ENCODE measurements at regions not wholly inside any gene's neighbourhood (a gene's known extent, or its start where the extent isn't known, plus 50 kb on each side); places are given as distances from the start of the nearest gene placed in this dataset.
"Not testable (repeated sequence)": the region's sequence is repeated elsewhere in the genome, so short reads cannot be mapped to it uniquely, and the experiment has no call there.

DNA sequence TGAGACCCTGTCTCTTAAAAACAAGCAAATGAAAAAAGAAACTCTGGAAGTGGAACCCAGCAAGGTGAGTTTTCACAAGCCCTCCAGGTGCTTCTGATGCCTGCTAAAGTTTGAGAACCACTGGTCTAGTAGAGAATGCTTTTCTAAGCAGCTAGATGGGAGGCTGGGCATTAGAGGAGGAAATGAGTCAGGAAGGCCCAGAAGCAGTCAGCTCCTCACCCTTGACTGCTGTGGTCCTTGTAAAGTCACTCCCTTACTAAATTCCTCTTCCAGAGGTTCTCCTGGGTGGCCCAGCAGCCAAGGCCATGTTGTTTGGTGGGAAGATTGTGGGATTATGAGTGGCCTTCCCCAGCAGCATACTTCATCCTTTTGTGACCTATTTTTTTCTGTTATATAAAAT is 52.0 kb upstream of the FYN start:
- peak; percentile 26 for DNase-seq (ENCODE audit: low spot score)

DNA sequence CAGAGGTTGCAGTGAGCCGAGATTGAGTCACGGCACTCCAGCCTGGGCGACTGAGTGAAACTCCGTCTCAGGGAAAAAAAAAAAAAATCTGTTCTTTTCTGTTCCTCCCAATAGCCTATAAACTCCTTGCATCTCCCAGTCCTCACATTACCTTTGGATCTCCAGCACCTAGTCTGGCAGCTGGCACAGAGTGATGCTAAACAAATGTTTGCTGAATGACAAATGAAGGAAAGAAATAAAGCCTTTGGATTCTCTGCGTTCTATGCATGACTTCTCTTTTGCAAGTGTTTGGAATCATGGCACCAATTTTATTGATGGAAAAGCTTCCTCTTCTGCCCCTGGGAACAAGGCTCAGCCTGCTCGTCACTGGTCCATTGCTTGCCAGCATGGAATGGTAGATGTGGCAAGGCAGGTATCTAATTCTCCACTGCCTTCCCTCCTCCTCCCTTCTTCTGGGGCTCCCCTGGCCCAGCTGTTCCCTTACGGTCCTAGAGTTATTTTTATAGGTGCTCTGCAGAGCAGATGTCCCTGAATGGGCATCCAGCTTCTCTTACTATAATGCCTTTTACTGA is 53.6 kb upstream of the FYN start:
- no peak for FAIRE-seq
- DNase-seq (ENCODE audit: low spot score): no peak

More for the DNA sequence above, 52.0 kb upstream of the FYN start:
- FAIRE-seq: no peak

DNA sequence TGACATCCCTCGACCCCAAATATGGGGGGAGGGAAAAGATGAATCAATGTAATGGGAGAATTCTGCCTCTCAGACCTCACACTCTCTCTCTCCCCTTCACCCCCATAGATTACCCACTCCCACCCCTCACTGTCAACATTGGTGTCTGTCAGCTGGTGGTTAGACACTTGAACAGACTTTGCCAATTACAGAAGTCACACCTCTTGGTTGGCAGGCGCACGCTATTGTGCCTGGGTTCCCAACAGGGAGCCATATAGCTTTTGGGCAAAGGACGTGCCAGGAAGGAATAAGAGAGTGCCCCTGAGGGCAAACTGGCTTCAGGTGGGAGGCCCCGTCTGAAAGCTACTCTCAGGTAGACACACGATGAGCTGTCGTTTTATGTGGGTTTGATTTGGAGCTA is 54.1 kb upstream of the FYN start:
- DNase-seq (ENCODE audit: low spot score): no peak
- no peak for FAIRE-seq

DNA sequence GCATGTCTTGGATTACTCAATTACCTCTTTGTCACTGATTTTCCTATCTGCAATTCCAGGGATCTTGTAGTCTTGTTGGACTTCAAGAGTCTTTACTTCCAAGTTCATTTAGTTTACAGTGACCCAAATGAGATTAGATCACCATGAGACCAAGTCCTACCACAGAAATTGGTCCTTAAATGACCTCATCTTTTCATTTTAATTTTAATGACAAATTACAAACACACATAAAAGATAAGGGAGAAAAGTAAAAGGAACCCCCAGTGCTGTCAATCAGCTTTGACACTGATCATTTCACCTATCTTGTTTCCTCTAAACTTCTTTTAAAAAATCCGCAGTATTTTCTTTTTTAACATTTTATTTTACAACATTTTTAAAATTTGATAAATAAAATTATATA is 54.9 kb upstream of the FYN start:
- FAIRE-seq: no peak
- DNase-seq (ENCODE audit: low spot score): no peak

DNA sequence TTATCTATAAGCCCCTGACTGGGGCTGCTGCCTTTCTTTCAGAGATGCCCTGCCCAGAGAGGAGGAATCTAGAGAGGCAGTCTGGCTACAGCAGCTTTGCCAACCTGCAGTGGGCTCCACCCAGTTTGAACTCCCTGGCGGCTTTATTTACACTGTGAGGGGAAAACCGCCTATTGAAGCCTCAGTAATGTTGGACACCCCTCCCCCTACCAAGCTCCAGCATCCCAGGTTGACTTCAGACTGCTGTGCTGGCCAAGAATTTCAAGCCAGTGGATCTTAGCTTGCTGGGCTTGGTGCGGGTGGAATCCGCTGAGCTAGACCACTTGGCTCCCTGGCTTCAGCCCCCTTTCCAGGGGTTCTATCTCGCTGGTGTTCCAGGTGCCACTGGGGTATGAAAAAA is 61.4 kb upstream of the FYN start:
- FAIRE-seq; DNase-seq (ENCODE audit: low spot score): not testable (repeated sequence)

DNA sequence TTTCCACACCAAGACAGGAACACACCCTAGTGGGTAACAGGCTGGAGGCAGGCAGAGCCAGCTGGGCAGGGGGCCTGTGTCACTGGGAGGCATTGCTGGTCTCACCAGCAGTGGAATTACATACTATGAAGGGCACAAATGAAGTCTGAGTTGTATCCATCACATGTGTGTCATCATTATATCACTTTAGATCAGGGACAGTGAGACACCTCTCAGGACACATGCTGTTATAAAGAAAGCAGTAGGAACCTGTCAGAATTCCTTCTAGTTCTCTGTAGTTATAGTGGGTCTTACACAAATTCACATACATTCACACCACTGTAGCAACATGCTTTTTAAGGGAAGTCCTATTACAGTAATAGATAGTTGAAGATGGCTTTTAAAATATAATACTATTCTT is 63.5 kb upstream of the FYN start:
- FAIRE-seq: no peak

DNA sequence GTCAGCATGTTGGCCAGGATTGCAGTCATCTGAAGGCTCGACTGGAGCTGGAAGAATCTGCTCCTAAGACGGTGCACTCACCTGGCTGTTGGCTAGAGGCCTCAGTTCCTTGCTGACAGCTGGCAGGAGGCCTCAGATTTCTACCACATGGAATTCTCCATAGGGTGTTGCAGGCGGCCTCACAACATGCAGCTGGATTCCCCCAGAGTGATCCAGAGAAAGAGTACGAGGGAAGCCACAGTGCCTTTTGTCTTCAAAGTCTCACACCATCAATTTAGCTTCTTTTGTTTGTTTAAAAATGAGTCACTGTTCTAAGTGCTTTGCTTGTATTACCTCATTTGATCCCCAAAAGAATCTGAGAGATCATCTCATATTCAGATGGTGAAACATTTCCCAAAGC is 65.5 kb upstream of the FYN start:
- DNase-seq (ENCODE audit: low spot score): peak; percentile 9
- no peak for FAIRE-seq

More for the DNA sequence above, 63.5 kb upstream of the FYN start:
- no peak for DNase-seq (ENCODE audit: low spot score)

DNA sequence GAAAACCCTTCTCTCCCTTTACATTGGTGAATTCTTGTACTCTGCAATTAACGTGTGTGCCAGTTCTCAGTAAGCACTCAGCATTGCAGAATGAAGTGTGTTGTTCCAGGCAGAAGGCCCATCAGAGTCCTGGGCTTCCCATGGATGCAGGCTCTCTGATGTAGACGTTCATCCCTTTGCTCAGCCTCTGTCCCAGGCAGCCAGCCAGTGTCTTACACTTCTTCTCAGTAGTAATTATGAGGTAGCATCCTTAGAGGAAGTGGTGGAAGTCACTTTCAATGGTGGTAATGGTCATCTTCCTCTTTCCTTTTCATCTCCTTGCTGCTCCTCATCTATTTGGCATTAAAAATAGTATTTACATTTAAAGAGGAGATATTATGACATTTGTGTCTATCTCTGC is 66.7 kb upstream of the FYN start:
- FAIRE-seq (no peak), DNase-seq (ENCODE audit: low spot score) (no peak)

DNA sequence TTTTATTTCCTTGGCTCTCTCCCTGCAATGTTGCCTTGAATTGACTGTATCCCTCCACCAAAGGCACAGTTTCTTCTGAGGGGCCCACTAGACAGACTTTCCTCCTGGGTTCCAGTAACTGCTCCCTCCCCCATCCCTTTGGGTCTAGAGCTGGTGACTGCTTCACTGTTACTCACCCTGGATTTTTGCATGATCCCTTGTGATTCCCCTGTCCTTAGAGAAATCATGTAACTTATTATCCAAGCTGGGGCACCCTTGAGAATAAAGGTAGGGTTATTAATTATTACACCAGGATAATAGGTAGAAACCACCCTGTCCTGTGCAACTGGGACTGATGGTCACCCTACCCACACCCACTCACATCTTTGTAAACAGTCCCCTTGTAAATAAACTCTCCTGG is 67.5 kb upstream of the FYN start:
- FAIRE-seq (no peak), DNase-seq (ENCODE audit: low spot score) (no peak)

DNA sequence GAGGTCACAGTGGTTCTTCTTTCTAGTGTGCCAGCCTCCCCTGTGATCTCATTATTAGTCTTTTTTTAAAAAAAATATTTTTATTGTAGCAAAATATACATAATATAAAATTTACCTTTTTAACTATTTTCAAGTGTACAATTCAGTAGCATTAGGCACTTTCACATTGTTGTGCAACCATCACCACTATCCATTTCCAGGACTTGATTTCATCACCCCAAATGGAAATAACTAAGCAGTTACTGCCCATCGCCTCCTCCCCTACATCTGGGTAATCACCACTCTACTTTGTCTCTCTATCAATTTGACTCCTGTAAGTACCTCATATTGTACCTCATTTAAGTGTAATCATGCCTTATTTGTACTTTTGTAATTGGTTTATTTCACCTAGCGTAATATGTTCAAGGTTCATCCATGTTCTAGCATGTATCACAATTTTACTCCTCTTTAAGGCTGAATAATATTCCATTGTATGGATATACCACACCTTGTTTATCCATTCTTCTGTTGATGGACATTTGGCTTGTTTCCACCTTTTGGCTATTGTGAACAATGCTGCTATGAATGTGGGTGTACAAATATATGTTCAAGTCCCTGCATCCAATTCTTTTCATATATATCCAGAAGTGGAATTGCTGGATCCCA is 68.6 kb upstream of the FYN start:
- no peak for FAIRE-seq

DNA sequence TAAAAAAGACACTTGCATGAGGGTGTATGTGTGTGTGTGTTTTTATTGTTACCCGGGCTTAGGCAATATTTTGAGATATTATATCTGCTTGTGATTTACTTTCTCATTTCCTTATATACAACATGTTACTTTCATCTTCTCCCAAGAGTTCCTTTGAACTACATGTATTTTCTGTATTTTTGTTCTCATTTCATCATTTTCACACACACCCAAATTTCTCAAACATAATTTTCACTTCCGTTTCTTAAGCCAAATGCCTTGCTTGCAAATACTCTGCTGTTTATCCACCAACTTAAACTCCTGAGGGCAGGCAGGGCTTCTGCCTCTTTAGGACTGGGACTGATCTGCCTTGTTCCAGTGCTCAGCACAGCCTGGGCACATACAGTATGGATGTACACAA is 69.3 kb upstream of the FYN start:
- no peak for FAIRE-seq
- DNase-seq (ENCODE audit: low spot score): no peak

More for the DNA sequence above, 68.6 kb upstream of the FYN start:
- DNase-seq (ENCODE audit: low spot score): no peak

DNA sequence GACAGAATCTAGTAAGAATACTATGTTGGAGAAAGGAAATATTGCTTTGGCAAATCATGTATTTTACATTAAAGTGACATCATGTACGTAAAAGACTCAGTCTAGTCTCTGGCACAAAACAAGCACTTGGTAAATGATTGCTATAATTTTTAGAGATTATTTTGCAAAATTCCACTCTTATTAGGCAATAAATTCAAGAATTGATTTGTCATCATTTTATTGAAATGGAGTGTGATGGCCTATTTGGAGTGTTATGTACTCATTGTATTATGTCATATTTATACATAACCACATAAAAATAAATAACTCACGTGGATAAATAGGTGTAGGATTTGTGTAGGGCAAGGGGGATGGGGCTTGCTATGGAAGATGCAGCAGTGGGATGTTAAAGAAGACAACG is 70.0 kb upstream of the FYN start:
- no peak for DNase-seq (ENCODE audit: low spot score)
- no peak for FAIRE-seq

DNA sequence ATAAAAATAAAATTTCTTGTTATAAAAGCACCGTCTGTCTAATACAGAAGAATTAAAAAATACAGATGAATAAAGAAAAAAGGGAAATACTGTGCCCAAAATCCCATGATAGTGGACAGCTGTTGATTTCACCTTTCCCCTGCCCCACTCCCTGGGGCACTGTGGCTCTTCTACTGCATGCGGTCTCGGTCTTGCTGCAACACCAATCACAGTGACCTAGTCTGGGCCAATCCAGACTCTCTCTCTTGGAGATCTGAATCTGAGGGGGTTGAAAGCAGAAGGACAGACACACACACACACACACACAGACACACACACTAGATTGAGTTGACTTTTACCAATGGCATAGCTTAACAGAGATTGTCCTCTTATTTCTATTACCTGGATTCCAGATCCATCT is 70.5 kb upstream of the FYN start:
- FAIRE-seq (no peak), DNase-seq (ENCODE audit: low spot score) (no peak)

DNA sequence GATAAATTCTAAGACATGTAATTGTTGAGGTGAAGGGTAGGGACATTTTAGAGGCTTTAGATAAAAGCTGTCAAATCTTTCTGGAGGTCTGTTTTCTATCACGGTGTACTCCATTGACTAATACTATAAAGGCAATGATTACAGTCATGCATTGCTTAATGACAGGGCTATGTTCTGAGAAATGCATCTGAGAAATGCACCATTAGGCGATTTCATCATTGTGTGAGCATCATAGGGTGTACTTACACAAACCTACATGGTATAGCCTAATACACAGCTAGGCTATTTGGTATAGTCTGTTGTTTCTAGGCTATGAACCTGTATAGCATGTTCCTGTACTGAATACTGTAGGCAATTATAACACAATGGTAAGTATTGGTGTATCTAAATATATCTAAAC is 71.3 kb upstream of the FYN start:
- FAIRE-seq (no peak), DNase-seq (ENCODE audit: low spot score) (no peak)

DNA sequence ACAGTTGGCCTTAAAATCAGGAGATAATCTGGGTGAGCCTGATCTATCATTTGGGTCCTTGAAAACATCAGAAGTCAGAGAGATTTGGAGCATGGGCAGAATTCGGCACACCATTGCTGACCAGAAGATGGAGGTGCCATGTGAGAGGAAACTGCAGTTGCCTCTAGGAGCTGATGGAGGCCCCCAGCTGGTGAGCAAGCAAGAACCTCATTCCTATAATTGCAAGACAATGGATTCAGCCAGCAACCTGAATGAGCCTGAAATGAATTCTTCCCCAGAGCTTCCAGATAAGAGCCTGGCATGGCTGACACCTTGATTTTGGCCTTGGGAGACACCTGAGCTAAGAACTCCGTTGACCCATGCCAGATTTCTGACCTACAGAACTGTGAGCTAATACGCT is 76.3 kb upstream of the FYN start:
- FAIRE-seq (no peak), DNase-seq (ENCODE audit: low spot score) (no peak)

DNA sequence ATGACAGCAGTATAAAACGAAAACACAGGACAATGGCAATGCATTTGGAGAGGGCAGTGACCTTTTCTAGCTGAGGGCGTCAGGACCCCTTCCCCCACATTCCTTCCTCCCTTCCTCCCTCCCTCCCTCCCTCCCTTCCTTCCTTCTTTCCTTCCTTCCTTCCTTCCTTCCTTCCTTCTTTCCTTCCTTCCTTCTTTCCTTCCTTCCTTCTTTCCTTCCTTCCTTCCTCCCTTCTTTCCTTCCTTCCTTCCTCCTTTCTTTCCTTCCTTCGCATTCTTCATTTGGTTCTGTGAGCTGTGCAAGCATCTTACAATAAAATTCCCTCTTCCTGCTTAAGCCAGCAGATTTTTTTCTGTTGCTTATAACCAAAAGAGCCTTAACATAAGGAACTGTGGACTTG is 76.7 kb upstream of the FYN start:
- FAIRE-seq; DNase-seq (ENCODE audit: low spot score): not testable (repeated sequence)

DNA sequence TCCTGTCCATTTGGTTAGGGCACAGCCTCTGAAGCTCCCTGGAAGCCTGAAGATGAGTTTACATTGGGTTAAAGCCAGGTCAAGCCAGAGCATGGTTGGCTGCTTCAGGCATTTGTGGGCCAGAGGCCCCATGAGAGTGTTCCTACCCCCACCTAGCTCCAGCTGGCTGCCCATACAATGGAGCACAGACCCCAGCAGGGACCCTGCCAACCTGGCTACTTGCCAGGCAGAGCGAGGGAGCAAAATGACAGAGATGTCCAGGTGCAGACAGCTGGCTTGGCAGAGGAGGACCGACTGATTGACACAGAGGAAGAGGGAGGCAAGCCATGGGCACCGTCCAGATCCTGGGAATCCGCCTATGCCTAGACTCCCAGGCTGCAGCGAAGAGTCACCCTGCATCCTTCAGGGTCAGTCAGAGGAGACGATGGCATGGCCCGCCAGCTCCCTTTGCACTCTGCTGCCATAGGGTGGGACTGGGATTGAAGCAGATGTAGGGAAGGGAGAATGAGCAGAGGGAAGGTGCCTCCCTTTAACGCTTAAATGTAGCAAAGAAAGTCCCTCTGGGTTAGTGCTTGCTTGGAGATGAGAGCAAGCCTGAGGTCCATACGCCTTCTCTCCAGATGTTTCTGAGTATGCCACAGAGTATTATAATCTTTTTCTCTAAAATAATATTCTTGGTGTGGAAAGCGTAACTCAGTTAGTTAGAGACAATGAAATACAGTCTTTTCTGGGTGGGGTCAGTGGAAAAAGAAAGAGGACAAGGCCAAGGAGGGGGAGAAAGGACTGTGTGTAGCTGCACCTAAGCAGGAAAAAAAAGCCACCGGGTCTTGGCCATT is 77.6 kb upstream of the FYN start:
- DNase-seq (ENCODE audit: low spot score): no peak
- FAIRE-seq: no peak

DNA sequence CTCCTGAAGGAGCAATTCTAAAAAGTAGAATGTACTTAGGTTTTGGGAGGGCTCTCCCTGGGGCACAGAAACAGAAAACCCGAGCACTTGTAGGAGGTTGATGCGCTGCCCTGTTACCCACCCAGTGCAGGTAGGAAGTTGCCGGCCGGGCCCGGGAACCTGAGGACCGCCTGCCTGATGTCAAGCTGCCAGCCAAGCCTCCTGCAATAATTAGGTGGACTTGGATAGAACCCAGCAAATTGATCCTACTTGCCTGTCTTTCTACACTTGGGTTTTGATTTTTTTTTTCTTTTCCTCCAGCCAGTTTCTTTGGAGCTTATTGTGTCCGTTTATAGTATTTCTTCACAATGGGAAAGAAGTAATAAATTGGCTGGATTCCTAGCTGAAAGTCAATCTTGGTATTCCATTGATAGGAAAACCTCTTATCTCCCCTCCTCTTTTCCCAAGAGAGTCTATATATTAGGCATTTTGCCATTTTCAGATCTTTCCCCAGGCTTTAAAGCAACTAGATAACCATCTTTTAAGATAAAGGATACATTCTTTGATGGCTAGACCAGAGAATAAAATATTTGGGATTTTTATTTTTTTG is 78.3 kb upstream of the FYN start:
- DNase-seq (ENCODE audit: low spot score): no peak

DNA sequence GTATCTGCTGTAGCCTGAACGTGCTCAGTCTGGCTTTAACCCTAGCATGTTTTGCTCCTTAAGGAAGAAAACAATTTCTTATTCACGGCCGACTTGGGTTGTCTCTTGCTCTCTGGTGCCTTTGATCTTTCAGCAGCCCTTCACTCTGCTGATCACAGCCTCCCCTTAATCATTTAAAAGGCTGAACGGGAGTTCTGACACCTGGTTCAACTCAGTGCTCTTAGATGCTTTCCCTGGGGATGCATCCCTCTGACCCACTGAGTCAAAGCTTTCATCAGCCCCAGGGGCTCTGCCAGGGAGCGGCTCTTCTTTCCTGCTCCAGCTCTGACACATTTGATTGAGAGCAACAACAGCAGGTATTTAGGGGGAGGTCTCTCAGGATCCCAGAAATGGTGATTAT is 79.0 kb upstream of the FYN start:
- DNase-seq (ENCODE audit: low spot score) (no peak), FAIRE-seq (no peak)

More for the DNA sequence above, 78.3 kb upstream of the FYN start:
- no peak for FAIRE-seq

DNA sequence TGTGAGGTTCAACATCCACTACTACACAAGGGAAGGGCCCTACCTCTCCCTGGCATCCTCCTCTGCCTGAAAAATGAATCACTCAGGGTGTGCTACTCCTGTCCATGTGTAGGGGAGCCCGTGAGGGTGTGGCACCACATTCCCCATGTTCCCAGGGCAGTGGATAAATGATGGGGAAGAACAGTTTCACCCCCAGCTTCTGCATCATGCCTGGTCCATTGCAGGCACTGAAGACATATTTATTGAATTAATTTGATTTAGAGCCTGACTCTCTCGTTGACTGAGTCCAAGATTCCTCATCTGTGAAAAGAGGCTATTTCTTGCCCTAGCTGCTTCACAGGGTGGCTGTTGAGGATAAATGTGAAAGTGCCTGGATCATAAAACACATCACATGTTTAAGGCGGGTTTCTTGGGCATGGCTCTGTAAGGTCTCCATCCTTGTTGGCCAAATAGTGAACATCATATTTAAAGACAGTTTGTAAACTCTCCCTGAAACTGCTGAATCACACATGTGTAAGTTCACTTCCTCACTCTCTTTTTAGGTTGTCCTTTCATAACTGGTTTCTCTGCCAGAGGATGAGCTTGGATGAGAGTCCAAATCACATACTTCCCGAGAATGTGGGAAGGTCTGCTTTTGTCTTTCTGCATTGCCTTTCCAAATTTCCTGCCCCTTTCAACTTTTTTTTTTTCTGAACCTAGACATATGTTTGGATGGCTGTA is 79.7 kb upstream of the FYN start:
- DNase-seq (ENCODE audit: low spot score) (peak; percentile 11), FAIRE-seq (no peak)

DNA sequence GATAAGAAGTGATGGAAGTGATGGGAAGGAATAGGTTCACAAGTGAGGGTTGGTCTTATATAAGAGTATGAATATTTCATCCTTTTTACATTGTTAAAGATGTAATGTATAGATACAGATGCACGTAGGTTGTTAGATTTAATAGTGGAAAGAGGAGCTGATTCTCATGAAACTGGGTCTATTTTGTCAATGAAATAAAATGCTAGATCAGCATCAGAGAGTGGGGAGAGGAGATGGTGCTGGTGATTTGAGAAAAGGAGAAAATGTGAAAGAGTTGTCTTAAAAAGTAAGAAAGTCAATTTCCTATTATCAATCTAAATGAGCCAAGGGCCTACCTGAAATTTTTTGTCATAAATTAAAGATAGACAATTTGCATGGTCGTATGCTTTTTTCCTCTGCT is 82.8 kb upstream of the FYN start:
- DNase-seq (ENCODE audit: low spot score) (no peak), FAIRE-seq (no peak)

Data from urothelium cell line (cell line).